Islet of Langerhans (tissue), 1 donor: ENCODE measurements at regions not wholly inside any gene's neighbourhood (a gene's known extent, or its start where the extent isn't known, plus 50 kb on each side); places are given as distances from the start of the nearest gene placed in this dataset.

Experiments
- FAIRE-seq: peaks from one replicate; lab custom pipeline; 2011; peaks lifted over from hg19 to GRCh38; lab: Jason Lieb, UNC

GRCh38 chr4:121519236-121519838, 138.5 kb upstream of the QRFPR start:
- no peak for FAIRE-seq

DNA sequence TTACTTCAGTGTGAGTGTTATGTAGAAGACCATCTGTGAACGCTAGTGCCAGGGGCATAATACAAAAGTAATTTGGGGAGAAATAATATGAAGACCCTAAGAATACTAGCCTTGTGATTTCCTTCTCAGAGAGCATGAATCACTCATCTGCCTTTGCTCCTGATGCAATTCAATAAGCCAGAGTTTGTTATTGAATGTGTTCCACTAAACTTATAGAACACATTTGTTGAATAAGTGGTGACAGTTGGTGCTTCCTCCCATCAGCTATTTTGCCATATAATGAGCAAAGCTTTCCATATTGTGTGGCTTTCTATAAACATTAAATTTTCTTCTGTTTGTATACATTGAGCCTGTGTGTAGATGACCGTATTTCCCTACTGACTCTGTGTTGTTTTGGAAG, 136.4 kb upstream of the QRFPR start:
- no peak for FAIRE-seq

GRCh38 chr4:121514443-121514842, 133.6 kb upstream of the QRFPR start:
- FAIRE-seq, result no peak

GRCh38 chr4:121510341-121510874, 129.6 kb upstream of the QRFPR start:
- FAIRE-seq, result no peak

- no peak for FAIRE-seq
These were observed 104.5 kb upstream of the QRFPR start for GRCh38 chr4:121485190-121485804.

DNA sequence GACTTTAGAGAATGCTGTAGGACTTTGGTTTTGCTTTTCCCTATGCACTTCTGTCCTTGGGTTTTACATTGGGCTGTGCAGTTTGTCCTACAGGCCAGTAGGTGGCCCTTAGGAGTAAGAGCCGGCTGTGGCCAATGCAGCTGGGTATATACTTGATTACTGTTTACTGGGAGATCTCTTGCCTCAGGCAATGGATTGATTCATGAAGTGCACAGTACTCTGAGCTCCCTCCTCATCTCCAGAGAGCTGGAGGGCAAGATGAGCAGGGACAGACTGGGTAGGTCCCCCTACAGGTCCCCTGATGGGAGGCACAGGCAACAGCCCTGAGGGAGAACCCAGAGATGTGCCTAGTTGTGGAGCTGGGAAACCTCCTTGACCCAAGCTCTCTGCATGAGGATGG, 103.8 kb upstream of the QRFPR start:
- no peak for FAIRE-seq

DNA sequence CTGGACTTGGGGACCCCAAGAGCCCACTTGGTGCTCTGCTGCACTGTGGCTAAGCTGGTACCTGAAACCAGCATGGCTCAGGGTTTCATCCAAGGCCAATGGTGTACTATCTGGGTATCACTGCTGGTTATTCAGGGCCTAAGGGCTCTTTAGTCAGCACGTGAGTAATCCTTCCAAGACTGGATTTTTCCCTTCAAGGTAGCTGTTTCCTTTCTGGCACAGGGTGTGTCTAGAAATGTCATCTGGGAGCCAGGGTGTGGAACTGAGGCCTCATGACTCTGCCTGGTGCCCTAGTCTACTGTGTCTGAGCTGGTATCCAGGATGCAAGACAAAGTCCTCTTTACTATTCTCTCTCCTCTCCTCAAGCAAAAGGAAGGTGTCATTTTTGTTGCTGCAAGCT, 99.0 kb upstream of the QRFPR start:
- FAIRE-seq, result no peak

- no peak for FAIRE-seq
These were observed 96.7 kb upstream of the QRFPR start for GRCh38 chr4:121477480-121477879.

GRCh38 chr4:121477079-121477478, 96.3 kb upstream of the QRFPR start:
- FAIRE-seq, result no peak

DNA sequence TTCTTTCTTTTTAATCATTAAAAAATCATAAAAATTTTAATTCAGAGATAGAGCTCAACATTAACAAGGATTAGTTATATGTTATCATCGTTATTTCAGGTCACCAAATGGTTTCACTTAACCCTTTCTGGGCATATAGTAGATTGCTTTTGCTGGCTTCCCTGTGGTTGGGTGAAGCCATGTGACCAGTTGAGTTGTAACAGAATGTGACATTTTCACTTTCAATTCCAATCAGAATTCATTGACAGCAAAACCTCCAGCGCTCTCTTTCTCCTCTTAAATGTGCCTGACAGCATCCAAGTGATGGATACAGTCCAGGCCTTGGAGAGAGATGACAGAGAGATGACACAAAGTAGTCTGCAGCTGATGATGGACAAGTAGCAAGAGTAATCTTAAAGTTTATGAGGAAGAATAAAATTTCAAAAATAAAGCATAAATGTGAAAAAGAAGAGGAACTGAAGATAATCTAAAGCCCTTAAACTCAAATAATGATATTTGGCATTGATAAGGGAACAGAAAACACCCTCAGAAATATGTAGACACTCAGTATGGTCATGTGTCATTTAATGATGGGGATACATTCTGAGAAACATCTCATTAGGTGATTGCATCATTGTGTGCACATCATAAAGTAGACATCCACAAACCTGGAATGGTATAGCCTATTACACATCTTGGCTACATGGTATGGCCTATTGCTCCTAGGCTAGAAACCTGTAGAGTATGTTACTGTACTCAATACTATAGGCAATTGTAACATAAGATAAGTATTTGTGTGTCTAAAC, 92.3 kb upstream of the QRFPR start:
- FAIRE-seq, result no peak

DNA sequence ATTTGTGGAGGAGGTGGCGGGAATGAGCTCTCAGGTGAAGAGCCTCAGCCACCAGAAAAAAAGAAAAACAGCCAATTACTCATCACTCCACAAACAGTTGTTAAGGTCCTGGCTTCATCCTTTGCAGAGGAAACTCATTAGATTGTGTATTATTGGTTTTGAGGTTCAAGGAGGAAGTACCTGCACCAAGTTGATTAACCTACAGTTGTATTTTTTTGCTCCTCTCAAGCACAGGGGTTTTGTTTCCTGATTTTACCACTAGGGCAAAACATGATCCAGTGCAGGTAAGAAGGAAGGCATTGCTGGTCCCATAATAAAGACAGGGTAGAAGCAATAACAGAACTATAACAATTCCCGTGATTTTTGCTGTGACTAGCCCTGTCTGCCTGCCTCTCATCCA, 84.0 kb upstream of the QRFPR start:
- FAIRE-seq, result no peak

- no peak for FAIRE-seq
These were observed 81.9 kb upstream of the QRFPR start for GRCh38 chr4:121462660-121463261.

GRCh38 chr4:121459026-121459425, 78.2 kb upstream of the QRFPR start:
- FAIRE-seq, result no peak

- no peak for FAIRE-seq
These were observed 76.6 kb upstream of the QRFPR start for GRCh38 chr4:121457278-121457875.

GRCh38 chr4:121455285-121455684, 74.5 kb upstream of the QRFPR start:
- FAIRE-seq, result no peak

DNA sequence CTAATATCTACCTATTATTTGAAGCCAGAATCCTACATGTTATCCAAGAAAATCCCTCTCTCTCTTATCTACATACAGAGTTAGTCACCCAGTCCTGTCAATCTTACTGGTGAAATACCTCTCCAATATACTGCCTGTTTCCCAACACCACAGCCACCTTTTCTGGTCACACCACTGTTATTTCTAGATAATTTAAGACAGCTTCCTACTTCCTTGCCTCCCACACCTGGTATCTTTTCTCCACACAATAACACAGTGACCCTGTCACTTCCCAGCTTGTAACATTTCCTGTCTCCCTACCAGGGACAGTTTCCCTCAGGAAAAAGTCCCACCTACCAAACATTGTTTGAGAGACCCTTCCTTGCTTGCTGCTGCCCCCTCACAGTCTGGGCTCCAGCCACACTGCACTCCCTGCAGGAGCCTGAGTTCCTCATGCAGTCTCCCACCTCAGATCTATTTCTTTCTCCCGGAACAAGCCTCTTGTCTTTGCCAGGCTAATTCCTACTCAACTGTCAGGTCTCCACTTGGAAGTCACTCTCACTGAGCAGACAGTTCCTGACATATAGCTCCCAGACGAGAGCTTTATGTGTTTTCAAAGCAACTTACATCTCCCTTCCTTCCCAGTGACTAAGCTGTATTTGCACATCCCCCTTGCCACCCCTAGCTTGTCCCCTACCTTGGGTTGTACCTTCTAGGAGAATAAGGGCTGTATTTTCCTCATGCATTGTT, 73.6 kb upstream of the QRFPR start:
- FAIRE-seq, result no peak

DNA sequence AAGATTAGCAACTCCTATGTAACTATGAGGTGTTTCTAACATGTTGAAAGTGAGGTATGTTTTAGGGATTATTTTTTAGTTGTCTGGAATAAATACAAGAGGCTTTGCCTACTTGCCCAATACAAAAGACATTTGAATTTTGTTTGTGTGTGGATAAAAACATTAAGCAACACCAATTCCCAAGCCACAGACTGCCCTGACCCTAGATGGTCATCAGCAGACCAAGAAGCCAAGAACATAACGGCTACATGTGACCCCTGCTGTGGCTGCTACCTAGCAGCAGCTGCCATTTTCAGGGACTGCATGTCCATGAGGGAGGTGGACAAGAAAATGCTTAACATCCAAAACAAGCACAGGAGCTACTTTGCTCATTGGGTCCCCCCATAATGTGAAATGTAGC, 70.5 kb upstream of the QRFPR start:
- FAIRE-seq, result no peak

GRCh38 chr4:121449416-121449815, 68.6 kb upstream of the QRFPR start:
- no peak for FAIRE-seq

GRCh38 chr4:121448231-121448630, 67.4 kb upstream of the QRFPR start:
- peak; percentile 91 for FAIRE-seq

DNA sequence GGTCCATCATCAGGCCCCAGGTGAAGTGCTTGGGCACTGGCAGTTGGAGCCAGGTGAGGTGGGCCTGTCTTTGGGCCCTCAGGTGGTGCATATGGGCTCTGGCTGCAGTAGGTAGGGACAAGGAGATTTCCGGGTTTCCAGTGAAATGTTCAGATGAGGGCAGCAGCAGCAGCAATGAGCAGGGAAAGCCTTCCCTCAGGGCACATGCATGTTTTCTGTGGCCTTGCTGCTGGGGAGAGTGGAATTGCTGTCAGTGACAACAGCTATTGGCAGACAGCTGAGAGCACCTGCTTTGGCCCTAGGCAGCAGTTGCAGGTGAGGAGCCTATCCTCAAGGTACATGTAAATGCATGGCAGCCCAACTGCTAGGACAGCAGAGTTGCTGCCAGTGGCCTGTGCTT, 58.9 kb upstream of the QRFPR start:
- no peak for FAIRE-seq
